ENCODE measurements at regions not wholly inside any gene's neighbourhood (a gene's known extent, or its start where the extent isn't known, plus 50 kb on each side); places are given as distances from the start of the nearest gene placed in this dataset.

- no peak for DNase-seq (ENCODE audit: extremely low spot score, unreplicated experiment)
- Mint-ChIP-seq H3K4me3 (no peak overlapping the region), H3K27ac (no peak overlapping the region), H3K36me3 (no peaks in the 10 kb centered on the region), H3K9me3 (no peaks in the 10 kb centered on the region), H3K27me3 (no peaks in the 10 kb centered on the region), H3K4me1 (ENCODE audit: unreplicated experiment) (no peaks in the 10 kb centered on the region)
- no peak for TF ChIP-seq CTCF (conservative IDR thresholded peaks at IDR 0.05)
These were observed 592.1 kb downstream of the ARAP2 start for GRCh38 chr4:35652197-35652596.

DNA sequence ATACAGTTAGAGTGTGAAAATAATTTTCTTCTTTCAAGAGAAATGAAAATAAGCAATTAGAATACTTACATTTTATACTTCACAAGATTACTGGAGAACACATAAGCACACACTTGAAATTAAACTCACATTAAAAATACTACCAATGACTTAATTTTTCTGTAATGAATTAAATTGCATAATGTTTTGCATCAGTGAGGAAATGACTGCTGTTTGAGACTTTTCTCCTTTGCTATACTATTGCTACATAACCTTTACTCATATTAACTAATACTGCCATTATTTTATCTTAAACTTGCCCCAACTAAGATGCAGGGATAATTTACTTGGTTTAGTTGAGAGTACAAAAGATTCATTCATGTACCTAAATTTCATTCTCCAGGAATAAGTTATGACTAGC is 590.9 kb downstream of the ARAP2 start:
- Mint-ChIP-seq H3K9me3 (no peaks in the 10 kb centered on the region), H3K27me3 (no peaks in the 10 kb centered on the region)

DNA sequence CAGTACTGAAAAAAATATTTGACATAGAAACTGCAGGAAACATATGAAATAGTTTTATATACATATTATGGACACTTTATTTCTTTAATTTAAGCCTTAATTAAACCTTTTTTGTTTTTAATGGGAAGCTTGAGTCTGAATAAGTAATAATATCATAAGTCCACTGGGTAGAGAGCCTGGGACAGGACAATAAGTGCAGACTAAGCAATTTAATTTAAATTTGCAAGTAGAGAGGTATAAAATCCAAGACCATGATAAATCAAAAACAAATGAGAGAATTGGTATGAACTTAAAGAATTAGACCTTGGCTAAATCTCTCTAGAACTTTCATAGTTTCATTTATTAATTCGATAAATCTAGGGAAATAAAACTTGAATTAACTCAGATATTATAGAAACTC is 571.2 kb downstream of the ARAP2 start:
- Mint-ChIP-seq H3K4me3 (no peak overlapping the region), H3K4me1 (ENCODE audit: unreplicated experiment) (no peaks in the 10 kb centered on the region), H3K9me3 (no peaks in the 10 kb centered on the region), H3K27ac (no peak overlapping the region), H3K27me3 (no peaks in the 10 kb centered on the region), H3K36me3 (no peaks in the 10 kb centered on the region)
- DNase-seq (ENCODE audit: extremely low spot score, unreplicated experiment), result no peak
- TF ChIP-seq CTCF (conservative IDR thresholded peaks at IDR 0.05), result no peak

More for the DNA sequence above, 590.9 kb downstream of the ARAP2 start:
- no peak for TF ChIP-seq CTCF (conservative IDR thresholded peaks at IDR 0.05)
- no peaks in the 10 kb centered on the region for H3K4me1 Mint-ChIP-seq (ENCODE audit: unreplicated experiment)
- no peak overlapping the region for H3K4me3 Mint-ChIP-seq
- H3K36me3 Mint-ChIP-seq, result no peaks in the 10 kb centered on the region
- no peak overlapping the region for H3K27ac Mint-ChIP-seq
- no peak for DNase-seq (ENCODE audit: extremely low spot score, unreplicated experiment)

GRCh38 chr4:35684755-35685154 is 559.6 kb downstream of the ARAP2 start:
- no peak for TF ChIP-seq CTCF (conservative IDR thresholded peaks at IDR 0.05)
- H3K27me3 Mint-ChIP-seq, result no peaks in the 10 kb centered on the region

DNA sequence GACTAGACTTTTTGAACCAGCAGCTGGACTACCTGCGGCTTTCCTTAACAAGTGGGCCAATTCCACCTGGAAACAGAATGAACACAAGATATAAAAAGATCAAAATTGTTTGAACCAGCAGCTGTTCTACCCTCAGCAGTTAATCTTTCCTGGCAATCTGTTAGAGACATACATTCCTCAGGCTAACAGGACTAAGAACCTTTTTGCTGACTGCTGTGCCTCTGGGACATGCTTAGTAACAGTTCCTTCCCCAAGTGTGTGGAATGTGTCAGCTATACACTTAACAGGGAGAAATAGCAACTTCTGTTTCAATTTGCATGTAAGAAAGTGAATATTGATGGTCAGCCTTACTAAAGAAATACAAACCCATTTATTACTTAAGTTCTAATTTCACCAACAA is 554.4 kb downstream of the ARAP2 start:
- no peak for TF ChIP-seq CTCF (conservative IDR thresholded peaks at IDR 0.05)
- H3K36me3 Mint-ChIP-seq, result no peaks in the 10 kb centered on the region

More at GRCh38 chr4:35684755-35685154, 559.6 kb downstream of the ARAP2 start:
- no peaks in the 10 kb centered on the region for H3K4me1 Mint-ChIP-seq (ENCODE audit: unreplicated experiment)
- H3K9me3 Mint-ChIP-seq, result peaks cover 7% of the 10 kb centered on the region
- DNase-seq (ENCODE audit: extremely low spot score, unreplicated experiment), result no peak
- no peak overlapping the region for H3K4me3 Mint-ChIP-seq
- H3K36me3 Mint-ChIP-seq, result no peaks in the 10 kb centered on the region
- H3K27ac Mint-ChIP-seq, result no peak overlapping the region

GRCh38 chr4:35690271-35690670 is 554.0 kb downstream of the ARAP2 start:
- Mint-ChIP-seq H3K9me3 (peaks cover 7% of the 10 kb centered on the region), H3K27ac (no peak overlapping the region), H3K36me3 (no peaks in the 10 kb centered on the region), H3K4me1 (ENCODE audit: unreplicated experiment) (no peaks in the 10 kb centered on the region), H3K4me3 (no peak overlapping the region), H3K27me3 (no peaks in the 10 kb centered on the region)
- no peak for DNase-seq (ENCODE audit: extremely low spot score, unreplicated experiment)
- no peak for TF ChIP-seq CTCF (conservative IDR thresholded peaks at IDR 0.05)

More for the DNA sequence above, 554.4 kb downstream of the ARAP2 start:
- H3K27ac Mint-ChIP-seq, result no peak overlapping the region
- no peaks in the 10 kb centered on the region for H3K4me1 Mint-ChIP-seq (ENCODE audit: unreplicated experiment)
- peaks cover 7% of the 10 kb centered on the region for H3K9me3 Mint-ChIP-seq
- no peak for DNase-seq (ENCODE audit: extremely low spot score, unreplicated experiment)
- no peaks in the 10 kb centered on the region for H3K27me3 Mint-ChIP-seq
- H3K4me3 Mint-ChIP-seq, result no peak overlapping the region

Measured in type B pancreatic cell (in vitro differentiated cells).